Astrocyte of the cerebellum (primary cell): ENCODE measurements at regions not wholly inside any gene's neighbourhood (a gene's known extent, or its start where the extent isn't known, plus 50 kb on each side); places are given as distances from the start of the nearest gene placed in this dataset.

Source experiments
- DNase-seq: peaks from one replicate; pipeline ENCODE4 v3.0.0-alpha.2; 2011; ENCODE audit warnings: low read depth
- H3K4me3 ChIP-seq: 2 replicates; pipeline ENCODE4 v1.5.1; 2011; ENCODE audit warnings: mild to moderate bottlenecking, low read depth, low read length, moderate library complexity
- in situ Hi-C: cut with HindIII; loops from 2 replicates; pipeline ENCODE4 v1.10.0; 2017; ENCODE audit warnings: low sequenced_read_pairs
- TF ChIP-seq, protein P1 (sequence below): IDR thresholded peaks from 2 replicates; pipeline ENCODE4 v1.5.1; 2012; ENCODE audit warnings: low read length, low read depth, moderate library complexity, mild to moderate bottlenecking; ENCODE audit errors: missing control alignments

DNA sequence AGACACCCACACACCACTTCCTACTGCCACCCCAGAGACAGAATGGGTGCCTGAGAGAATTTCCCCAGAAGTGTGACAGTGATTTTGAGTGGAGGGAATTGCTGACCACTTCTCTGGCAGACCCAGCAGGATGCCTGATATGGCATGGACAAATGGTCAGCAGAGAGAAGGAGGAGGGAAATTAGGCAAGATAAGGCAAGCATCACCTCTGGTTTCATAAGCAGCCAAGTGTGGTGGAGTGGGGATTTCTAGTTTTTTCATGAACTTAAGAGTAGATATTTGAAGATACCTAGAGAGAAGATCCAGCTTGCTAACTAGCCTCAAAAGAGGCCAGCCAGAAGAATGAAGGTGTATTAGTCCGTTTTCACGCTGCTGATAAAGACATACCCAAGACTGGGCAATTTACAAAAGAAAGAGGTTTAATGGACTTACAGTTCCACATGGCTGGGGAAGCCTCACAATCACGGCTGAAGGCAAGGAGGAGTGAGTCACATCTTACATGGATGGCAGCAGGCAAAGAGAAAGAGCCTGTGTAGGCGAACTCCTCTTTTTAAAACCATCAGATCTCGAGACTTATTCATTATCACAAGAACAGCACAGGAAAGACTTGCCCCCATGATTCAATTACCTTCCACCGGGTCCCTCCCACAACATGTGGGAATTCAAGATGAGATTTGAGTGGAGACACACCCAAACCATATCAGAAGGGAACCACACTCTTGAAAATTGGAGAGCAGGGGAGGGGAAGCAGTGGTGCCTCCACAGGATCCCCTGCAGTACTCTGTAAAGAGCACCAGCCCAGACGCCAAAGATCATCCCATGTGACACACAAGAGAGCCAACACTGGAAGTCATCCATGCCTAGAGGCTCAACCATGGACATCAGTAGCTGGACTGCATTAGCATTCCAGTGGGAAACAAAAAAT, 64.2 kb downstream of the RBM43 start:
- TF ChIP-seq, protein P1, sequence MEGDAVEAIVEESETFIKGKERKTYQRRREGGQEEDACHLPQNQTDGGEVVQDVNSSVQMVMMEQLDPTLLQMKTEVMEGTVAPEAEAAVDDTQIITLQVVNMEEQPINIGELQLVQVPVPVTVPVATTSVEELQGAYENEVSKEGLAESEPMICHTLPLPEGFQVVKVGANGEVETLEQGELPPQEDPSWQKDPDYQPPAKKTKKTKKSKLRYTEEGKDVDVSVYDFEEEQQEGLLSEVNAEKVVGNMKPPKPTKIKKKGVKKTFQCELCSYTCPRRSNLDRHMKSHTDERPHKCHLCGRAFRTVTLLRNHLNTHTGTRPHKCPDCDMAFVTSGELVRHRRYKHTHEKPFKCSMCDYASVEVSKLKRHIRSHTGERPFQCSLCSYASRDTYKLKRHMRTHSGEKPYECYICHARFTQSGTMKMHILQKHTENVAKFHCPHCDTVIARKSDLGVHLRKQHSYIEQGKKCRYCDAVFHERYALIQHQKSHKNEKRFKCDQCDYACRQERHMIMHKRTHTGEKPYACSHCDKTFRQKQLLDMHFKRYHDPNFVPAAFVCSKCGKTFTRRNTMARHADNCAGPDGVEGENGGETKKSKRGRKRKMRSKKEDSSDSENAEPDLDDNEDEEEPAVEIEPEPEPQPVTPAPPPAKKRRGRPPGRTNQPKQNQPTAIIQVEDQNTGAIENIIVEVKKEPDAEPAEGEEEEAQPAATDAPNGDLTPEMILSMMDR, result no peak
- in situ Hi-C loops, result no loop called here

DNA sequence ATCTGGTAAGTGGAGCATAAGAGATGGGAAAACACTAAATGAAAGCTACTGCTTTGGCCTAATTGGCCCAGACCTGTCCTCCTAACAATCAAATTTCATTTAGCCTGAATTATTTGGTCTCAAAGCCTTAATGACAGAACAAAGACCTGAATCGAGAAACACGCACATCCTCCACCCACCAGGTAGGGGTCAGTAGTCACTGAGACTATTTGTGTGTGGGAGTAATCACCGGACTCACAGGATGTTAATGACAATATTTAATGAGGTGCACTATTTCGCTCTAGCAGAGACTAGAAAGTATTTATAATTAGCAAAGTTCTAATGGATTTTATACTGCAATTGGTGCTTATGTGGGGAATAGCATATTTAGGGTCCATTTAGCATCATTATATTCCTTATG, 68.1 kb downstream of the RBM43 start:
- in situ Hi-C loops, result no loop called here
- no peak for DNase-seq
- H3K4me3 ChIP-seq, result no peak overlapping the region
- TF ChIP-seq, protein P1, result no peak

More for the DNA sequence above, 64.2 kb downstream of the RBM43 start:
- H3K4me3 ChIP-seq, result no peak overlapping the region
- no peak for DNase-seq

DNA sequence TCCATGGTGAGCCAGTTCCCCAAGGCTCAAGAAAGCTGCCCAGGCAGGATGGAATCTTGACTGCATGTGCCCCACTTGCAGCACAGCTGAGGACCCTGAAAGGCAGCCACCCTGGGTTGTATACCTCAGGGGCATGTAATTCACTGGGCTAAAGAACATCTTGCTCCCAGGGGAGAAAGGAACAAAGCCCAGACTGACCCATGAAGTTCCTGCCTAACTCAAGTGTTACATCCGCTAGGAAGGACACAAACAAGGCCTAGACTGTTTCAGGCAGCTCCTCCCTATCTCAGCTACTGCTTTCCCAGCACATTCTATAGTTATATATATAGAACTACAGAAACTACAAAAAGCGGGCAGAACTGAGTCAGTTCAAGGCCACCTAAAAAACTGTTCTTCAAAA, 69.0 kb downstream of the RBM43 start:
- TF ChIP-seq, protein P1, result no peak
- DNase-seq, result no peak
- in situ Hi-C loops, result no loop called here
- no peak overlapping the region for H3K4me3 ChIP-seq

DNA sequence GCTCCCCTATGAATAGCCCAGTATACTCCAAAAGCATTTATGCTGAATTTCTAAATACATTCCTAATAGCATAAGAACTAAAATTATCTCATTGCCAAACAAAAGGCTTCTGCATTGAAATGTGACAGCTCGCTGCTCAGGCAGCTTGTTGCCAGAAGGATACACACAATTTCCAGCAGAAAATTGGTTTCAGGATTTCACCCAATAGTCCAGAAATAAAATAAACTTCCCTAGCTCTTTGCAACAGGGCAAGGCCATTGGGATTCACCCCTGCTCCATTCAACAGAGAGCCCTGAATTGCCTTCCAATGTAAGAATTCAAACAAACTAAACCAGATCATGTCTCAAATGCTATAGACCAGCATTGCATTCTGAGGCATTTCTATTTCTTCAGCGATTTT, 70.7 kb downstream of the RBM43 start:
- DNase-seq, result no peak
- TF ChIP-seq, protein P1, result no peak

DNA sequence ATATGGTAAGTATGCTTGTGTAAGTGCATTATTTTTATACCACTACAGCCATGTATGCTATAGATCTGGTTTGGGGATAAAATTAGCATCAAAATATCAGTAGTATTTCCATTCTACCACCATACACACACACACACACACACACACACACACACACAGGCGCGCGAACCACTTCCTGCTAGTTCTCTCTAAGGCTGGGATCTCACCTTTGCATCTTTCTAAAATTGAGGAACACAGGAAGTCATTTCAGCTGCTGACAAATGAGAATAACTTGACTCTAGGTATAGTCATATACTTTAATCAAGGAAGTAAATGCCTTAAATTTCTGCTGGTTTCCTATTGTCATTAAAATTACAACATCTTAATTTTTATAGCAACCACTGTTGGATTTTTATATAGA, 72.5 kb downstream of the RBM43 start:
- DNase-seq, result no peak
- in situ Hi-C loops, result no loop called here
- TF ChIP-seq, protein P1, result no peak
- H3K4me3 ChIP-seq, result no peak overlapping the region

More for the DNA sequence above, 70.7 kb downstream of the RBM43 start:
- in situ Hi-C loops, result no loop called here
- H3K4me3 ChIP-seq, result no peak overlapping the region

DNA sequence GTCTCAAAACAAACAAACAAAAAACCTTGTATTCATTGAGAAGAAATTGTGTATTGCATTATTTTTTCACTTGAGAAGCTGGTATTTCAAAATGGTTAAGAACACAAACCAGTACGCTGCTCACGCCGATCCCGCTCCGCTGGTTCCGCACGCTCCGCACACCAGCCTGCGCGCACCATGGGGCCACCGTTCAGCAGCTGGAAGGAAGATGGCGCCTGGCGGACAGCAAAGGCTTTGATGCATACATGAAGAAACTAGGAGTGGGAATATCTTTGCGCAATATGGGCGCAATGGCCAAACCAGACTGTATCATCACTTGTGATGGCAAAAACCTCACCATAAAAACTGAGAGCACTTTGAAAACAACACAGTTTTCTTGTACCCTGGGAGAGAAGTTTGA, 75.7 kb downstream of the RBM43 start:
- DNase-seq, result no peak
- TF ChIP-seq, protein P1, result no peak
- H3K4me3 ChIP-seq, result no peak overlapping the region
- in situ Hi-C loops, result no loop called here
